PC-9 (cell line): ENCODE measurements at regions not wholly inside any gene's neighbourhood (a gene's known extent, or its start where the extent isn't known, plus 50 kb on each side); places are given as distances from the start of the nearest gene placed in this dataset.
"Not testable (repeated sequence)": the region's sequence is repeated elsewhere in the genome, so short reads cannot be mapped to it uniquely, and the experiment has no call there.

Experiments
- BruUV-seq: library from RNA; stranded (reverse); fragments of 400-500 nt; replicated peaks from 2 replicates; lab custom pipeline; 2021; lab: Mats Ljungman, UMichigan
- CTCF ChIA-PET: fragments of 300-600 bp; sonication (Branson Sonifier 250); formaldehyde crosslinking; loops from one replicate; lab custom pipeline; 2022; ENCODE audit warnings: antibody characterized with exemption; lab: Charles Lee
- POLR2A ChIA-PET: fragments of 300-600 bp; sonication (Branson Sonifier 250); formaldehyde crosslinking; loops from one replicate; lab custom pipeline; 2022; ENCODE audit warnings: antibody characterized with exemption; ENCODE audit not compliant: unreplicated experiment; lab: Charles Lee
- DNase-seq, 2 experiments: peaks; one replicate each; pipeline versions ENCODE4 v3.0.0 to v3.0.0-alpha.2; 2015 to 2022; ENCODE audit warnings: mixed read lengths in 1 of 2
- H2AFZ ChIP-seq: fragments of 200-600 bp; sonication (generic); 2 replicates; pipeline ENCODE4 v1.8.1; 2017; ENCODE audit warnings: antibody characterized with exemption
- H3F3A ChIP-seq: fragments of 200-600 bp; sonication (generic); 2 replicates; pipeline ENCODE4 v1.8.1; 2017; ENCODE audit warnings: antibody characterized with exemption, mild to moderate bottlenecking, low read depth; ENCODE audit not compliant: insufficient read depth
- H3K27ac ChIP-seq: fragments of 200-600 bp; sonication (generic); 2 replicates; pipeline ENCODE4 v1.6.1; 2016; ENCODE audit warnings: mixed run types
- H3K27me3 ChIP-seq: fragments of 200-600 bp; sonication (generic); 2 replicates; pipeline ENCODE4 v1.6.1; 2016; ENCODE audit warnings: low read depth, mixed run types; ENCODE audit not compliant: insufficient read depth
- H3K36me3 ChIP-seq: fragments of 200-600 bp; sonication (generic); 2 replicates; pipeline ENCODE4 v1.6.1; 2016; ENCODE audit warnings: low read depth, mixed run types
- H3K4me1 ChIP-seq: fragments of 200-600 bp; sonication (generic); replicated peaks from 2 replicates; pipeline ENCODE4 v1.6.1; 2016; ENCODE audit warnings: mixed run types; ENCODE audit not compliant: insufficient read depth
- H3K4me2 ChIP-seq: fragments of 200-600 bp; sonication (generic); 2 replicates; pipeline ENCODE4 v1.6.1; 2017; ENCODE audit warnings: mixed run types
- H3K4me3 ChIP-seq: fragments of 200-600 bp; sonication (generic); 2 replicates; pipeline ENCODE4 v1.6.1; 2016; ENCODE audit warnings: mixed run types
- H3K79me2 ChIP-seq: fragments of 200-600 bp; sonication (generic); 2 replicates; pipeline ENCODE4 v1.6.1; 2017; ENCODE audit warnings: low read depth, mixed run types
- H3K9me2 ChIP-seq: fragments of 200-600 bp; sonication (generic); 2 replicates; pipeline ENCODE4 v1.8.1; 2017; ENCODE audit warnings: mild to moderate bottlenecking; ENCODE audit not compliant: insufficient read depth
- H3K9me3 ChIP-seq: fragments of 200-600 bp; sonication (generic); 2 replicates; pipeline ENCODE4 v1.8.1; 2016; ENCODE audit warnings: low read depth; ENCODE audit not compliant: insufficient read depth
- H4K20me1 ChIP-seq: fragments of 200-600 bp; sonication (generic); 2 replicates; pipeline ENCODE4 v1.8.1; 2017; ENCODE audit not compliant: insufficient read depth
- EZH2 ChIP-seq: fragments of 200-600 bp; sonication (generic); IDR thresholded peaks from 2 replicates; pipeline ENCODE4 v1.8.0; 2017; ENCODE audit warnings: antibody characterized with exemption, low read depth
- intact Hi-C: fragments of 100-400 bp; cut with micrococcal nuclease; formaldehyde crosslinking; loops from one replicate; pipeline ENCODE4 v1.10.0; 2022; ENCODE audit not compliant: unreplicated experiment
- TF ChIP-seq, protein P1 (sequence below): fragments of 200-600 bp; sonication (generic); conservative IDR thresholded peaks from 2 replicates; pipeline ENCODE4 v1.6.1; 2017; ENCODE audit warnings: mixed run types, antibody characterized with exemption, mild to moderate bottlenecking, moderate library complexity

GRCh38 chr6:148021165-148021564 is 321.5 kb upstream of the SASH1 start:
- DNase-seq, result no peak
- Histone ChIP-seq H3K4me3 (no peak overlapping the region), H3K4me2 (no peak overlapping the region), H3K79me2 (no peaks in the 10 kb centered on the region), H4K20me1 (no peaks in the 10 kb centered on the region), H3F3A (no peaks in the 10 kb centered on the region), H3K36me3 (no peaks in the 10 kb centered on the region), H2AFZ (no peak overlapping the region), H3K9me2 (no peaks in the 10 kb centered on the region), H3K27ac (no peak overlapping the region), H3K4me1 (no peaks in the 10 kb centered on the region), H3K9me3 (no peaks in the 10 kb centered on the region), H3K27me3 (no peaks in the 10 kb centered on the region)
- BruUV-seq, result no TSS peak
- ChIA-PET CTCF (no interaction called here), POLR2A (no interaction called here)
- intact Hi-C loops, result no loop called here
- TF ChIP-seq, protein P1, sequence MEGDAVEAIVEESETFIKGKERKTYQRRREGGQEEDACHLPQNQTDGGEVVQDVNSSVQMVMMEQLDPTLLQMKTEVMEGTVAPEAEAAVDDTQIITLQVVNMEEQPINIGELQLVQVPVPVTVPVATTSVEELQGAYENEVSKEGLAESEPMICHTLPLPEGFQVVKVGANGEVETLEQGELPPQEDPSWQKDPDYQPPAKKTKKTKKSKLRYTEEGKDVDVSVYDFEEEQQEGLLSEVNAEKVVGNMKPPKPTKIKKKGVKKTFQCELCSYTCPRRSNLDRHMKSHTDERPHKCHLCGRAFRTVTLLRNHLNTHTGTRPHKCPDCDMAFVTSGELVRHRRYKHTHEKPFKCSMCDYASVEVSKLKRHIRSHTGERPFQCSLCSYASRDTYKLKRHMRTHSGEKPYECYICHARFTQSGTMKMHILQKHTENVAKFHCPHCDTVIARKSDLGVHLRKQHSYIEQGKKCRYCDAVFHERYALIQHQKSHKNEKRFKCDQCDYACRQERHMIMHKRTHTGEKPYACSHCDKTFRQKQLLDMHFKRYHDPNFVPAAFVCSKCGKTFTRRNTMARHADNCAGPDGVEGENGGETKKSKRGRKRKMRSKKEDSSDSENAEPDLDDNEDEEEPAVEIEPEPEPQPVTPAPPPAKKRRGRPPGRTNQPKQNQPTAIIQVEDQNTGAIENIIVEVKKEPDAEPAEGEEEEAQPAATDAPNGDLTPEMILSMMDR, result no peak
- no peak for TF ChIP-seq EZH2

- Histone ChIP-seq H3K9me2 (no peaks in the 10 kb centered on the region), H3F3A (no peaks in the 10 kb centered on the region), H3K4me1 (no peaks in the 10 kb centered on the region), H3K79me2 (no peaks in the 10 kb centered on the region), H2AFZ (no peak overlapping the region), H3K27me3 (no peaks in the 10 kb centered on the region), H3K4me3 (no peak overlapping the region), H3K9me3 (no peaks in the 10 kb centered on the region), H3K27ac (no peak overlapping the region), H3K36me3 (no peaks in the 10 kb centered on the region), H4K20me1 (no peaks in the 10 kb centered on the region), H3K4me2 (no peak overlapping the region)
- TF ChIP-seq EZH2, result no peak
- TF ChIP-seq, protein P1, result no peak
- intact Hi-C loops, result no loop called here
- ChIA-PET CTCF (no interaction called here), POLR2A (no interaction called here)
- no TSS peak for BruUV-seq
- DNase-seq, result no peak
Observed at GRCh38 chr6:148021699-148022098, 320.9 kb upstream of the SASH1 start.

DNA sequence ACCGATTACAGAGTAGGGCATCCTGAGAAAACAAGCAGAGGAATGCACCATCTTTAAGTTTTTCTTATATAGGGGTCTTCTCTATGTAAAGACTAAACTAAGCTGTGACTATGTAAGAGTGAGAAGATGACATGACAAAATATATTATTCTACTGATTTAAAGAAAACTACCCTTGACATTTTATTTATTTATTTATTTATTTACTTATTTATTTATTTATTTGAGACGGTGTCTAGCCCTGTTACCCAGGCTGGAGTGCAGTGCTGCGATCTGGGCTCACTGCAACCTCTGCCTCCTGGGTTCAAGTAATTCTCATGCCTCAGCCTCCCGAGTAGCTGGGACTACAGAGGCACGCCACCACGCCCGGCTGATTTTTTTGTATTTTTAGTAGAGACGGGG is 320.4 kb upstream of the SASH1 start:
- POLR2A ChIA-PET, H4K20me1 ChIP-seq, H3K9me3 ChIP-seq, CTCF ChIA-PET, BruUV-seq, H3K9me2 ChIP-seq, H3K4me1 ChIP-seq, H3K4me2 ChIP-seq, H3K27me3 ChIP-seq, H3F3A ChIP-seq, H3K79me2 ChIP-seq, H2AFZ ChIP-seq, DNase-seq, H3K27ac ChIP-seq, H3K4me3 ChIP-seq, H3K36me3 ChIP-seq, intact Hi-C loops: not testable (repeated sequence)

GRCh38 chr6:148027201-148027600 is 315.4 kb upstream of the SASH1 start:
- no peak overlapping the region for H3K4me3 ChIP-seq
- no peaks in the 10 kb centered on the region for H3F3A ChIP-seq
- no peak overlapping the region for H3K4me2 ChIP-seq
- H3K4me1 ChIP-seq, result no peaks in the 10 kb centered on the region
- H3K27ac ChIP-seq, result no peak overlapping the region
- H3K27me3 ChIP-seq, result no peaks in the 10 kb centered on the region
- no TSS peak for BruUV-seq
- intact Hi-C loops, result no loop called here
- no peaks in the 10 kb centered on the region for H3K9me3 ChIP-seq
- H3K36me3 ChIP-seq, result no peaks in the 10 kb centered on the region
- no peaks in the 10 kb centered on the region for H3K79me2 ChIP-seq
- no peak for DNase-seq
- H2AFZ ChIP-seq, result no peak overlapping the region
- CTCF ChIA-PET, result no interaction called here
- POLR2A ChIA-PET, result no interaction called here
- H3K9me2 ChIP-seq, result no peaks in the 10 kb centered on the region
- TF ChIP-seq, protein P1, result no peak
- no peak for TF ChIP-seq EZH2
- no peaks in the 10 kb centered on the region for H4K20me1 ChIP-seq
